GM19043 (cell line): ENCODE measurements at regions not wholly inside any gene's neighbourhood (a gene's known extent, or its start where the extent isn't known, plus 50 kb on each side); places are given as distances from the start of the nearest gene placed in this dataset.
"Not testable (repeated sequence)": the region's sequence is repeated elsewhere in the genome, so short reads cannot be mapped to it uniquely, and the experiment has no call there.

Experiments
- ATAC-seq: cut with Tn5 transposase; IDR thresholded peaks from one replicate; pipeline ENCODE4 v1.9.1; 2021; ENCODE audit warnings: low read depth; ENCODE audit not compliant: unreplicated experiment

- ATAC-seq, result no peak
Observed at GRCh38 chr14:43625294-43625693, 881.8 kb downstream of the FSCB start.

GRCh38 chr14:43621282-43621681, 885.8 kb downstream of the FSCB start:
- ATAC-seq, result no peak

GRCh38 chr14:43595096-43595772, 911.8 kb downstream of the FSCB start:
- no peak for ATAC-seq

GRCh38 chr14:43591776-43592175, 915.3 kb downstream of the FSCB start:
- ATAC-seq, result no peak

- ATAC-seq, result no peak
Observed at GRCh38 chr14:43587183-43587582, 919.9 kb downstream of the FSCB start.

- ATAC-seq, result no peak
Observed at GRCh38 chr14:43579671-43580070, 927.4 kb downstream of the FSCB start.

- no peak for ATAC-seq
Observed at GRCh38 chr14:43568022-43568421, 939.1 kb downstream of the FSCB start.

- ATAC-seq, result no peak
Observed at GRCh38 chr14:43548368-43548767, 958.7 kb downstream of the FSCB start.

GRCh38 chr14:43547596-43547995, 959.5 kb downstream of the FSCB start:
- not testable (repeated sequence) for ATAC-seq

GRCh38 chr14:43541356-43541755, 965.7 kb downstream of the FSCB start:
- no peak for ATAC-seq

- no peak for ATAC-seq
Observed at GRCh38 chr14:43540948-43541347, 966.1 kb downstream of the FSCB start.

- ATAC-seq, result no peak
Observed at GRCh38 chr14:43539210-43539609, 967.9 kb downstream of the FSCB start.

- no peak for ATAC-seq
Observed at GRCh38 chr14:43535231-43535838, 971.7 kb downstream of the FSCB start.

GRCh38 chr14:43532825-43533416, 974.2 kb downstream of the FSCB start:
- ATAC-seq, result no peak

GRCh38 chr14:43528321-43528720, 978.8 kb downstream of the FSCB start:
- no peak for ATAC-seq

GRCh38 chr14:43525658-43526057, 981.4 kb downstream of the FSCB start:
- no peak for ATAC-seq

- ATAC-seq, result no peak
Observed at GRCh38 chr14:43522901-43523300, 984.2 kb downstream of the FSCB start.

GRCh38 chr14:43522191-43522590, 984.9 kb downstream of the FSCB start:
- no peak for ATAC-seq

- ATAC-seq, result no peak
Observed at GRCh38 chr14:43503508-43503907, 1003.6 kb downstream of the FSCB start.

- not testable (repeated sequence) for ATAC-seq
Observed at GRCh38 chr14:43492359-43492758, 1014.7 kb downstream of the FSCB start.

- ATAC-seq, result no peak
Observed at GRCh38 chr14:43483415-43483814, 1023.7 kb downstream of the FSCB start.

- ATAC-seq, result no peak
Observed at GRCh38 chr14:43481864-43482263, 1025.2 kb downstream of the FSCB start.
